ENCODE measurements at regions not wholly inside any gene's neighbourhood (a gene's known extent, or its start where the extent isn't known, plus 50 kb on each side); places are given as distances from the start of the nearest gene placed in this dataset.

DNA sequence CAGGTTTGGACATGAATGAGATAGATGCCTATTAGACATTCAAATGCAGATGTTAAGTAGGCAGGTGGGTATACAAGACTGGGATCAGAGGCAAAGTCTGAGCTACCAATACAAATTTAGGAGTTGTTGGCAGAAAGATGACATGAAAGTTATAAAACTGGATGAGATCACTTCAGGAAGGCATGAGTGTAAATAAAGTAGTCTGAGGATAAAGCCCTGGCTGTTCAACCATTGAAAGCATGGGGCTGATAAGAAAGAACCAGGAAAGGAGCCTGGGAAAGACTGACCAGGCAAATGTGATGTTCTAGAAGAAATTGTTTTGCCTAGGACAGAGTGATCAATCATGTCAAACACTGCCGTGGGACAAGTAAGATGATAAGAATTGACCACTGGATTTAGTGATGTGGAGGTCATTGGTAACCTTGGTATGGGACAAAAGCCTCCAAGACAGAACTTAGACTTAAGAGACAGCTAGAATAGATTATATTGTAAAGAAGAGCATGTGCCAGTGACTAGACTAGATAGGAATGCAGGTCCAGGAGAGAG, 98.5 kb downstream of the EHF start:
- TF ChIP-seq CTCF (IDR thresholded peaks at IDR 0.05 in 2 of 3, conservative IDR thresholded peaks at IDR 0.05 in 1 of 3; ENCODE audit: borderline replicate concordance in 1 of 3, insufficient read depth in 1 of 3, low read depth in 2 of 3, low read length in 2 of 3) (no peak), YY1 (IDR thresholded peaks at IDR 0.05; ENCODE audit: extremely low read depth, insufficient replicate concordance, low read depth, low read length) (no peak), CEBPB (IDR thresholded peaks at IDR 0.05; ENCODE audit: low read depth) (no peak)
